Smooth muscle cell (in vitro differentiated cells): ENCODE measurements at regions not wholly inside any gene's neighbourhood (a gene's known extent, or its start where the extent isn't known, plus 50 kb on each side); places are given as distances from the start of the nearest gene placed in this dataset.

Experiments
- DNase-seq: peaks from one replicate; lab custom pipeline; 2025; ENCODE audit not compliant: unreplicated experiment; lab: John Stamatoyannopoulos, UW
- H2AFZ ChIP-seq: fragments of 200-600 bp; sonication (generic); 2 replicates; pipeline ENCODE4 v1.6.0; 2016; ENCODE audit warnings: antibody characterized with exemption, low read depth, mild to moderate bottlenecking
- H3F3A ChIP-seq: fragments of 200-600 bp; sonication (generic); 2 replicates; pipeline ENCODE4 v1.6.0; 2017; ENCODE audit warnings: antibody characterized with exemption, low read depth
- H3K27ac ChIP-seq: fragments of 200-600 bp; sonication (generic); 2 replicates; pipeline ENCODE4 v1.5.1; 2016; ENCODE audit warnings: low read depth, mild to moderate bottlenecking
- H3K27me3 ChIP-seq: fragments of 200-600 bp; sonication (generic); 2 replicates; pipeline ENCODE4 v1.6.1; 2016; ENCODE audit warnings: low read depth, mild to moderate bottlenecking
- H3K36me3 ChIP-seq: fragments of 200-600 bp; sonication (generic); 2 replicates; pipeline ENCODE4 v1.5.1; 2016; ENCODE audit warnings: low read depth
- H3K4me1 ChIP-seq: fragments of 200-600 bp; sonication (generic); 2 replicates; pipeline ENCODE4 v1.5.1; 2016; ENCODE audit warnings: low read depth
- H3K4me2 ChIP-seq: fragments of 200-600 bp; sonication (generic); 2 replicates; pipeline ENCODE4 v1.6.0; 2016; ENCODE audit warnings: mild to moderate bottlenecking
- H3K4me3 ChIP-seq: fragments of 200-600 bp; sonication (generic); 2 replicates; pipeline ENCODE4 v1.5.1; 2016; ENCODE audit warnings: mild to moderate bottlenecking
- H3K79me2 ChIP-seq: fragments of 200-600 bp; sonication (generic); 2 replicates; pipeline ENCODE4 v1.6.0; 2016; ENCODE audit warnings: low read depth, mild to moderate bottlenecking
- H3K9ac ChIP-seq: fragments of 200-600 bp; sonication (generic); 2 replicates; pipeline ENCODE4 v1.6.0; 2016; ENCODE audit warnings: low read depth
- H3K9me3 ChIP-seq: fragments of 200-600 bp; sonication (generic); replicated peaks from 2 replicates; pipeline ENCODE4 v1.5.1; 2016; ENCODE audit warnings: low read depth
- H4K20me1 ChIP-seq: fragments of 200-600 bp; sonication (generic); 2 replicates; pipeline ENCODE4 v1.6.0; 2016; ENCODE audit warnings: low read depth
- WGBS: methylation state at CpG from one replicate; pipeline ENCODE4 v1.1.7; 2016; ENCODE audit warnings: low lambda C conversion rate; 5-methylcytosine and 5-hydroxymethylcytosine counted together
- TF ChIP-seq, protein P1 (sequence below): fragments of 200-600 bp; sonication (generic); IDR thresholded peaks from 2 replicates; pipeline ENCODE4 v1.5.1; 2017; ENCODE audit warnings: borderline replicate concordance, mild to moderate bottlenecking, antibody characterized with exemption; ENCODE audit not compliant: insufficient read depth, poor library complexity, severe bottlenecking

DNA sequence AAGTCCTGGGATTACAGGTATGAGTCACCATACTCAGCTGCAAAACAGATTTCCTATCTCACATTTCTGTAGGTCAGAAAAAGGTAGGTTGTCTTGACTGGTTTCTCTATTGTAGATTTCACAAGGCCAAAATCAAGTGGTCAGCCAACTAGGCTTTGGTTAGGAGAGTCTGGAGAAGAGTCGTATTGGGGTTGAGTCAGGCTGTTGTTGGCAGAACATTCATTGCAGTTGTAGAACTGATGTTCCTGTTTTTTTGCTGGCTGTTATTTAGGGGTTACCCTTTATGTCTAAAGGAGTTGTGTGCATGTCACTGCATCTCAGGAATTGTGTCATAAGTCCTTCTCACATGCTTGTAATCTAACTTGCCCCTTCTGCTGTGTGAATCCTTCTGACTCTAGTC is 814.2 kb upstream of the GRAMD2B start:
- H3K9ac ChIP-seq, result no peak overlapping the region
- H3K4me3 ChIP-seq, result no peak overlapping the region
- no peaks in the 10 kb centered on the region for H3K27me3 ChIP-seq
- WGBS, result 85% methylated on average over 1 of the region's 1 CpG
- no peaks in the 10 kb centered on the region for H3K4me1 ChIP-seq
- DNase-seq, result no peak
- no peak overlapping the region for H3K4me2 ChIP-seq
- no peak overlapping the region for H3K27ac ChIP-seq
- H3K79me2 ChIP-seq, result no peaks in the 10 kb centered on the region
- no peaks in the 10 kb centered on the region for H3F3A ChIP-seq
- no peaks in the 10 kb centered on the region for H3K36me3 ChIP-seq
- H3K9me3 ChIP-seq, result no peaks in the 10 kb centered on the region
- no peaks in the 10 kb centered on the region for H4K20me1 ChIP-seq
- H2AFZ ChIP-seq, result no peak overlapping the region
- TF ChIP-seq, protein P1, sequence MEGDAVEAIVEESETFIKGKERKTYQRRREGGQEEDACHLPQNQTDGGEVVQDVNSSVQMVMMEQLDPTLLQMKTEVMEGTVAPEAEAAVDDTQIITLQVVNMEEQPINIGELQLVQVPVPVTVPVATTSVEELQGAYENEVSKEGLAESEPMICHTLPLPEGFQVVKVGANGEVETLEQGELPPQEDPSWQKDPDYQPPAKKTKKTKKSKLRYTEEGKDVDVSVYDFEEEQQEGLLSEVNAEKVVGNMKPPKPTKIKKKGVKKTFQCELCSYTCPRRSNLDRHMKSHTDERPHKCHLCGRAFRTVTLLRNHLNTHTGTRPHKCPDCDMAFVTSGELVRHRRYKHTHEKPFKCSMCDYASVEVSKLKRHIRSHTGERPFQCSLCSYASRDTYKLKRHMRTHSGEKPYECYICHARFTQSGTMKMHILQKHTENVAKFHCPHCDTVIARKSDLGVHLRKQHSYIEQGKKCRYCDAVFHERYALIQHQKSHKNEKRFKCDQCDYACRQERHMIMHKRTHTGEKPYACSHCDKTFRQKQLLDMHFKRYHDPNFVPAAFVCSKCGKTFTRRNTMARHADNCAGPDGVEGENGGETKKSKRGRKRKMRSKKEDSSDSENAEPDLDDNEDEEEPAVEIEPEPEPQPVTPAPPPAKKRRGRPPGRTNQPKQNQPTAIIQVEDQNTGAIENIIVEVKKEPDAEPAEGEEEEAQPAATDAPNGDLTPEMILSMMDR, result no peak

DNA sequence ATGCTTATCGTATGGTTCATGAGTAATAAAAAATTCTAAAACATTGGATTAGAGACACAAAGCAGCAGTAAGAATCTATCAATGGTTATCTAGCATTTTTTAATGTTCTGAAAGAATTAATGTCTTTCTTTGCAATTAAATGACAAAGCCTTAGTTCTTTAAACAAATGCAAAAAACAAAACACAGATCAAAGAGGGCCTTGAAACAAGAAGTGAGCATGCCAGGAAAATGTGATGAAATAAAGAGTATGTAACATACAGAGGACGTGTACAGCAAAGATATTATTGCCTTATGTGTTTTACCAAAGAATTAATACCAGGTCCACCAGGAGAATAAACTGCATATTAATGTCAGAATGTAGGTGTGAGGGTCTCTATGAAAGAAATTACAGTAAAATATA is 812.3 kb upstream of the GRAMD2B start:
- no peak for DNase-seq
- Histone ChIP-seq H3K9me3 (no peaks in the 10 kb centered on the region), H3K27me3 (no peaks in the 10 kb centered on the region), H3K4me1 (no peaks in the 10 kb centered on the region), H2AFZ (no peak overlapping the region), H4K20me1 (no peaks in the 10 kb centered on the region), H3K36me3 (no peaks in the 10 kb centered on the region), H3K79me2 (no peaks in the 10 kb centered on the region), H3K27ac (no peak overlapping the region), H3K9ac (no peak overlapping the region), H3K4me2 (no peak overlapping the region), H3F3A (no peaks in the 10 kb centered on the region), H3K4me3 (no peak overlapping the region)
- TF ChIP-seq, protein P1, result no peak
- 90% methylated on average over 2 of the region's 2 CpGs for WGBS

DNA sequence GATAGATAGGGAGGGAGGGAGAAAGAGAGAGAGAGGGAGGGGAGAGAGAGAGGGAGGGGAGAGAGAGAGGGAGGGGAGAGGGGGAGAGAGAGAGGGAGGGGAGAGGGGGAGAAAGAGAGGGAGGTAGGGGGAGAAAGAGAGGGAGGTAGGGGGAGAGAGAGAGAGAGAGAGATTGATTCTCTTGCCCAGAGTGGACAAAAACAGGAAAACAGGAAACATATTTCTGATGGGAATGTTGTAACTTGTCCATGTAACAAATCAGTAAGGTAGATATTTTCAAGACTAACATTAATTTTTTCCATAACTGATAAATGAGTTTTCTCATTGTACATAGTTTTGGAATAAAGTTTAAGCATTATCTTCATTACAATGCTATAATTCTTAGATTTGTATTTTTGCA is 811.7 kb upstream of the GRAMD2B start:
- H3K4me2 ChIP-seq, result no peak overlapping the region
- H3F3A ChIP-seq, result no peaks in the 10 kb centered on the region
- H3K4me3 ChIP-seq, result no peak overlapping the region
- DNase-seq, result no peak
- no peaks in the 10 kb centered on the region for H3K36me3 ChIP-seq
- no peak overlapping the region for H3K9ac ChIP-seq
- no peaks in the 10 kb centered on the region for H3K27me3 ChIP-seq
- H3K9me3 ChIP-seq, result no peaks in the 10 kb centered on the region
- no peak overlapping the region for H2AFZ ChIP-seq
- no peaks in the 10 kb centered on the region for H4K20me1 ChIP-seq
- H3K79me2 ChIP-seq, result no peaks in the 10 kb centered on the region
- TF ChIP-seq, protein P1, result no peak
- no peaks in the 10 kb centered on the region for H3K4me1 ChIP-seq
- no peak overlapping the region for H3K27ac ChIP-seq

DNA sequence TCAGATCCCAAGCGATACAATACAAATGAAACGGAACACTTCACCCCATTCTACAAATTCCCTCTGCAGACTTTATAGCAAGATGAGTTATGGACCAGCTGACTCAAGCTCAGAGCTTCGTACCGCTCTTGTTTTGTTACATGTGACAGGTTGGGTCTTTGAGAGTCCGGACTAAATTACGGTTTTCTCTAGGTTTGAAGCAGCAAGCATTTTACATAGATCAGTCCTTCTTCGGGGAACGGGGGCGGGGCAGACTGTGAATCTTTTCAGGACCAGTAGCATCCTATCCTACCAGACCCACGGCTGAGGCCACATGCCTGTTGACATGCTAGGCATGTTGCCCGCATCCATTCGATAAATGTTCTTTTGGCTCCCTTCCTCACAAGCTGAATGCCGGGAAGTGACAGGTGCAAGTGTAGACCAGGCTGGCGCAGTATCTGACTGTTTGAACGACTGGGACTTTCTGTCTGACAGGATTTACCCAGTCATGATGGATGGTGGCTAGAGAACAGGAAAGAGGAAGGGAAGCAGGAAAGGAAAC is 811.0 kb upstream of the GRAMD2B start:
- no peak for DNase-seq
- no peaks in the 10 kb centered on the region for H3K27me3 ChIP-seq
- no peak overlapping the region for H3K4me2 ChIP-seq
- no peaks in the 10 kb centered on the region for H3K36me3 ChIP-seq
- no peak overlapping the region for H2AFZ ChIP-seq
- 93% methylated on average over 15 of the region's 15 CpGs for WGBS
- no peaks in the 10 kb centered on the region for H3K9me3 ChIP-seq
- no peaks in the 10 kb centered on the region for H3K4me1 ChIP-seq
- H3K79me2 ChIP-seq, result no peaks in the 10 kb centered on the region
- H3F3A ChIP-seq, result no peaks in the 10 kb centered on the region
- no peak overlapping the region for H3K27ac ChIP-seq
- H3K9ac ChIP-seq, result no peak overlapping the region
- TF ChIP-seq, protein P1, result no peak
- H3K4me3 ChIP-seq, result no peak overlapping the region
- no peaks in the 10 kb centered on the region for H4K20me1 ChIP-seq
